Stimulated activated CD4-positive, alpha-beta T cell treated with anti-CD3 and anti-CD28 coated beads, Interleukin-1b, Interleukin-23, amount 100 ng/mL, for 1 hour (primary cell): ENCODE measurements at regions not wholly inside any gene's neighbourhood (a gene's known extent, or its start where the extent isn't known, plus 50 kb on each side); places are given as distances from the start of the nearest gene placed in this dataset.

Experiments
- DNase-seq, 2 donors: peaks; one replicate each; pipeline ENCODE4 v3.0.0-alpha.2; 2020; ENCODE audit warnings: low read depth in 2 of 2

DNA sequence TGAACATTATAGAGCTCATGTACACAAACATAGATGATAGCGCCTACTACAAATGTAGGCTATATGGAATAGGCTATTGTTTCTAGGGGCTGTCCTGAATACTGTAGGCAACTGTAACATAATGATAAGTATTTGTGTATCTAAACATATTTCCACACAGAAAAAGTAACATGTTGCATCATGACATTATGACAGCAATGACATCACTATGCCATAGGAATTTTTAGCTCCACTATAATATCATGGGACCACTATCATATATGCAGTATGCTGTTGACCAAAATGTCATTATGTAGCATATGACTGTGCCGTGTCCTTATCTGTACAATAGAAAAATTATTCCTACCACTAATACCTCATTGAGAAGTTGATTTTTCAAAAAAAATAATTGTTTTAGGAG lies 96.7 kb upstream of the SSTR1 start:
- no peak for DNase-seq

DNA sequence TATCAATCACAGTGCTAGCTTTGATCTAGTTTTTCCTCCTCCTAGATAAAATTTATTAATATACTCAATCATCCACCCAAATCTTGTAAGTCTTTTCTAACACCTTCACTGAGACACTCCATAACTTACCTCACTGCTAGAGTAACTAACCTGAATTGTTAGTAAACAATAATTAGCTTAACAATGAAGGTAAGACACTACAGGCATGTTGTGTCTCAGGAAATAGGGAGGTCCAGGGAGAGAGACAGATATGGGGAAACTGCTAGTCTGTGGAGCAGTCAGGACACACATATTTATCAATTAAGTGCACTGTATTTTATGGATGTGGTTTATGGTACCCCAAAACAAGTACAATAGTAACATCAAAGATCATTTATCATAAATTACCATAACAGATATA lies 94.2 kb upstream of the SSTR1 start:
- DNase-seq = no peak

DNA sequence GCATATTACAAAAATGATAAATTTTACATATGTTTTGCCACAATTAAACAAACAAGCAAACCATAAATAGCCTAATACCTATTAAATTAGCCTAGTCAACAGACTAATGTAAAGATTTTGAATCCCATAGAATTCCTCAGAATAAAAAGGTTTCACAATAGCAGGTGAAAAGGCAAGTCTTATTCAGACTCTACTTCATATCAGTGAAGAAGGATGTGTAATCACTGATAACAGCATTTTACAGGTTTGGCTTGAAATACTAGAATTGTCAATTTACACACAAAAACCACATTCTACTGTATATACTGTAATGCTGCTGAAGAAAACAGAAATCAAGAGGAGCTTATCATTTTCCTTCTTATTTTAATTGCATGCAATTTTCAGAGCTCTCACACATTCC lies 90.8 kb upstream of the SSTR1 start:
- no peak for DNase-seq

DNA sequence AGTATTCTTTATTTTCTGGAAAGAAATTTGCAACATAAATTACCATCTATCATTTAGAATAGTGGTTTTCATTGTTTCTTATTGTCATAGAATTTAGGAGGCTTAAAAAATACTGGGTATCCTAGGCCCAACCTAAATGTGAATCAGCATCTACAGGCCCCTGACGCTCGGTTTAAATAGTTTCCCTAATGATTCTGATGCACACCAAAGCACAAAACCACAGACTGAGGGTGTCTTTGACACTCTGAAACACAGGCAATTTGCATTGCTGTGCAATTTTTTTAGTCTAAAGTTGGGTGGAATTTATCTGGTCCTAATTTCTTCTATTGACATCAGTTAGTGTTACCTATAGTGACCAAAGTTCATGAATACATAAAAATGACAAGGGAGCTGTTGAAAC lies 87.6 kb upstream of the SSTR1 start:
- no peak for DNase-seq

DNA sequence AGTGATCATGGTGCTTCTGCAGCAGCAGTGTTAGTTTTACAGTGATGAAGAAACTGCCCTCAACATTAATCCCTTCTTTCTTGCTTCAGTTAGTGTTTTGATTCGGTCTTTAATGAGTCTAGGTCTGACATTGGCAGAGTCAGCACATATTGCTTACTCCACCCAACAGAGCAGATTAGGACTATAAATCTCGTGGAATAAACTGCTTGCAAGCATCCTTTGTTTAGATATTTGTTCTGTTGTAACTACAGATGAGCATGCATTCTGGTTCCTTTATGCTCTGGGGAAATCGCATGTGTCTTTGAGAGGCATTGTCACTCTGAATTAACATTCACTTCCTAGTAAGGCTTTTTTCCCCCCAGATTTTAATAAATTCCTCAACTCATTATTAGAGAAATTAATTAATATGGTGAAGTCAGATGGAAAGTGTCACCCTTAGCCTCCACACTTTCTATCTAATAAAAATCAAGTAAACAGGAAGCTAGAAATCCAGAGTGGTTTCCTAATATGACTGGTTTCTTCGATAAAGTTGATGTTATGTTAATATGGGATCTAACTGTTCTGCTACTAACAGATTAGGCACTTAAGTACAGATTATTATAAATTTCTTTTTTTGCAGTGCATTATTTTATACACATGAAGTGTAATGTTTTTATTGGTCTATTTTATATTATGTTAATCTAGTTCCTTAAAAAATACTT lies 86.2 kb upstream of the SSTR1 start:
- no peak for DNase-seq

DNA sequence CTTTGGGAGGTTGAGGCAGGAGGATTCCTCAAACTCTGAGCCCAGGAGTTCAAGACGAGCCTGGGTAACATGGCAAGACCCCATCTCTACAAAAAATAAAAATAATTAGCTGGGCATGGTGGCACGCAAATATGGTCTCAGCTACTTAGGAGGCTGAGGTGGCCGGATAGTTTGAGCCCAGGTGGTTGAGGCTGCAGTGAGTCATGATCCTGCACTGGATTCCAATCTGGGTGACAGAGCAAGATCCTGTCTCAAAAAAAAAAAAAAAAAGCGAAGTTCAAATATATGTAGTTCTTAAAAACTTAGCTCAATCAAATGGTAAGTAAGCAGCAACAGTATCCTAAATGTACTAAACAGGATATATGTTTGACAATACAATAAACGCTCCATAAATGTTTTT lies 85.5 kb upstream of the SSTR1 start:
- DNase-seq = no peak

DNA sequence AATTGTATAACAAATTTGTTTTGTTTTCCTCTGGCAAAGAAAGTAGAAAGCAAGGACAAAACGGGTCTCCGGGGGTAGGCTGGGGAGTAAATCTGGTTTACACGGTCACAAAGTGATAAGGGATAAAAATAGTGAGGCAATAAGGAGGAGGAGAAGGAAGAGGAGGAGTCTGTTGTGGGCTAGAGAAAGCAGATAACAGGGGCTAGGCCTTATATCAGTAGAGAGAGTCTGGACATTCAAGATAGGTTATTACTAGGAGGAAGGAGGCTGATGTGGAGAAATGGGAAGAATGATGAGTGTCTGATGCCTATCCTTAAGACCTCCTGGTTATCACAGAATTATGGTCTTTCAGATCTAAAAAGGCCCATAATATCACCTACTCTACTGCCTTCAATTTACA lies 83.2 kb upstream of the SSTR1 start:
- no peak for DNase-seq

DNA sequence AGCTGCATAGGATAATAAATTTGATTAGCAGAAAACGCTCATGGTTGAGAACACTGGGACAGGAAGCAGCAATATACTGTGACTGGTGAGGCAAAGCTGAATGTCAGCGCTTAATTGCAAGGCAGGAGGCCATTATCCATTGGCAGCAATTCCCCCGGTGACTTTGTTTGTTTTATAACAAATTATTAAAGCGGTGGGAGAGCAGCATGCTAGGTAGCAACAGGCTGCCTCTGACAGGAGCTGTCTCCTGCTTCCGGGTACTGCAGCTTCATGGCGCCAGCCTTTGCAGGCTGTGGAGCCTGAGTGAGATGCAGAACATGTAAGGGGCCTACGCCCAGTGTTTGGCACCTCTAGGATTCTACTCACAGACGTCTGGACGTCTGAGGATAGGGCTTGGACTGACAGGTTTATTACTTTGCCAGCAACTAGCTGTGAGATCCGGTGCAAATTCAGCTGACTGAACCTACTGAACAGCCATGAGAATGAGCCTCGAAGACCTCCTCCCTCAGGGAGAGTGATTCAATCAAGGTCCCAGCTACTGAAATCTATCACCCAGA lies 82.1 kb upstream of the SSTR1 start:
- DNase-seq = no peak

DNA sequence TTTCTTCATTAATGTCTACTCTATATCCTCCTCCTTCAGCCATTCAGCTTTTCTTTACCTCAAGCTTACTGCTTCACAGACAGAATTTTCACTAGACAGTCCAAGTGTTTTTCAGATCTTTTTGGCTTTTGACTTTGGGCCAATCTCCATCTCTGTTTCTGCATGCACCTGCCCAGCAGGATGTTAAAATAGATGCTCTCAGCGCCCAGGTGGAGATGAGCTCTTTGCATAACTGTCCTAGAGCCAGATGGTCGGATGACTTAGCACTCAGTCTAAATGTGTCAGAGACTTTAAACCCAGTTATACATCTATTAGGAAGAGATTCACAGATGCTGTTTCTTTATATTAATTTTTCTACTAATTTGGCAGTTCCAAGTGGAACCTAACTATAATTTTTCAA lies 80.3 kb upstream of the SSTR1 start:
- DNase-seq = no peak

DNA sequence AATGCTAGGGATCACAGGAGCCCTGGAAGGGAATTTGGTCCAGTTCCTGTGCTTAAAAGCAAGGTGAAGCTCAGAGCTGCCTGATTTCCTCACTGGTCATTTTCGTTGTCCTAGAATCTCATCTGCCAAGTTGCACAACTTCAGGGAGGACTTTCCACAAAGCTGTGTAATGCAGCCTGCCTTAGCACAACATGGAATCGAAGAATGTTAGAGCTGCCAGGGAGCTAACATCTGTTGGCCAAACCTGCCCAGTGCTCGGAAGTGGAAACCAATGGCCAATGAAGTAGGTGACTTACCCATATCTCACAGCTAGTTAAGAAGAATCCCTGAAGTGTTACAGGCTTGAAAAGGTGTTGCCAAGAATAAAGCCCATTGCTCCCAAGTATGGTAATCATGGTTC lies 79.9 kb upstream of the SSTR1 start:
- DNase-seq = no peak

DNA sequence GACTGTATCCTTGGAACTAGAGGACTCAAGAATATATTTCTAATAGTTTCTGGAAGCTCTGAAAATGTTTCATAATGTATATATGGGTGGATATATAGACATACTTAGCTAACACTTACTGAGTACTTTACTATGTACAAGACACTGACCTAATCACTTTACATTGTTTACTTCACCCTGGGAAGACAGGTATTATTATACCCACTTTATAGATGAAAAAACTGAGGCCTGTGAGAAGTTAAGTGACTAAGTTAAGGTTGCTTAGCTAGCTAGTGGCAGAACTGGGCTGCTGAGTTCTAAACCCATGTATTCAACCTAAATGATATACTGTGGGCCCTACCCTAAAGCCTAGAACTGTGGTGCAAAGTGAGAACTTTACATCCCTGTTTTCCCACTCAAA lies 79.1 kb upstream of the SSTR1 start:
- no peak for DNase-seq

DNA sequence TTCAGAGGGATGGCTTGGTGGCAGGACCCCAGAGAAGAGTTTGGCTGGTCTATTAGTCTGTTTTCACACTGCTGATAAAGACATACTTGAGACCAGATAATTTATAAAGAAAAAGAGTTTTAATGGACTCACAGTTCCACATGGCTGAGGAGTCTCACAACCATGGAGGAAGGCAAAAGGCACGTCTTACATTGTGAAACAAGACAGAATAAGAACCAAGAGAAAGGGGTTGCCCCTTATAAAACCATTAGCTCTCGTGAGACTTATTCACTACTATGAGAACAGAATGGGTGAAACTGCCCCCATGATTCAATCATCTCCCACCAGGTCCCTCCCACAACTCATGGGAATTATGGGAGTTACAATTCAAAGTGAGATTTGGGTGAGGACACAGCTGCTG lies 78.5 kb upstream of the SSTR1 start:
- DNase-seq = no peak

DNA sequence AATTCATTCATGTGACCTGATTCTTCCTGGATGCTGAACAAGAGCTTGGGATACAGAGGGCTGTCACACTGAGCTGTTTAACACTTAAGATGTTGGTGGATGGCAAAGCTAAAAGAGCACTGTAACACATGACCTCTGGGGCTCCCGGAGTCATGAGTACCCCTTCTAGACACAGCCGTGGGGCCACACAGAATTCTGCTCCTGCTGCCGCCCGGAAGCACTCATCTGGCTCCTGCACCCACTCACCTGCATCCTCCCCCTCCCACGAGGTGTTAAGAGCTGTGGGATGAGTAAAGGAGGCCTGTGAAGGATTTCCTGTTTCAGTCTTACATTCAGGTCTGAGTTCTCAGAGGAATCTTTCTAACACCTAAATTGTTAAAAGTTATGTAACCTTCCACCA lies 78.0 kb upstream of the SSTR1 start:
- no peak for DNase-seq

DNA sequence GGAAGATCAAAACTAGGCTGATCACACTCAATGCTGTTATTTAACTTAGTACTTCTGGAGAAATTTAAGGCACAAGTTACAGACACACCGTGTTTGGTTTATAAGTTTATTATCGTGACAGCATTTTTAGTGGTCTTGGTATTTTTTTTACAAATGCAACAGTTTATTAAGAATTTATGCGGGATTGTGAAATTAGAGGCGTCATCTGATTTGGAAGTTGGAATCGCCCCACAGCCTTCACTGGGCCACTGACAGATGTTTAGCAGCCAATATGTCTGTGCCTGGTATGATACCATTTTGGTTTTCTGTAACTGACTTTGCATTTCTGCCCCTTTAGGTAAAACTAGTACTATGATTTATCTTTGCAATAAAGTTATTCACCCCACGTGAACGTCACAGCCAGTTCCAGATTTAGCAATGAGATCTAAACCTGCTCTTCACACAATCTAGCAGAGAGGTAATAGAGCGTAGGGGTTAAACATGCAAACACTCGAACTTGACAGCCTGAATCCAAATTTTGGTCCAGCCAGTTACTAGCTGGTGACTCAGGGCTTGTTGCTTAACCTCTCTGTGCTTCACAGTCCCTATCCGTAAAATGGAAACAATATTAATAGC lies 73.2 kb upstream of the SSTR1 start:
- no peak for DNase-seq

DNA sequence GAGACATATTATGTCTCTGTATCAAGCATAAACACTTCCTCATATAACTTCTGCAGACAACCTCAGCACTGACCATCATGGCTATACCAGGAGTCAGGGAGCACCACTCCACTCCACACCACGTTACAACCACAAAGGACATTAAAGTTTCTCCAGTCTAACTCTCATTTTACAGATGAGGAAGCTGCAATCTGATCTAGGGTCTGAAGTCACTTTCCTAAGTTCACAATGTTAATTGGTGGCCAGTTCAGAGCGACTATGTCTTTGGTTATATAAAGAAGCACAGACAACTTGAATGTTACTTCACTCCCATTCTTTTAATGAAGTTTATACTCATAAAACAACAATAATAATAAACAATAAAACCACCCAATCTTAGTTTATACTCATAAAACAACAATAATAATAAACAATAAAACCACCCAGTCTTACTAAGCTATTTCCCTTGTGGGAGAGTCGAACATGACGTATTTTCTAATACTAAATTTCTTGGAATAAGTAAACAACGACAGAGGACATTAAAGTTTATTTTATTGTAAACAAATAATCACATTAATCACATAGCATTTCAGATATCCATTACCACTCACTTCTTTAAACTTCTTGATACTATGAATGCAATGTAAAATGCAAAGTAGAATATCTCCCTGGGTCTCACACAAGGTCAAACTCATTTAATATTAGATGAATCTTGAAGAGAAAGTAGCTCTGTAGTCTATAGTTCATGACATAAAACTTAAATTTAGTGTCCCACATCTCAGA lies 72.4 kb upstream of the SSTR1 start:
- DNase-seq = no peak

DNA sequence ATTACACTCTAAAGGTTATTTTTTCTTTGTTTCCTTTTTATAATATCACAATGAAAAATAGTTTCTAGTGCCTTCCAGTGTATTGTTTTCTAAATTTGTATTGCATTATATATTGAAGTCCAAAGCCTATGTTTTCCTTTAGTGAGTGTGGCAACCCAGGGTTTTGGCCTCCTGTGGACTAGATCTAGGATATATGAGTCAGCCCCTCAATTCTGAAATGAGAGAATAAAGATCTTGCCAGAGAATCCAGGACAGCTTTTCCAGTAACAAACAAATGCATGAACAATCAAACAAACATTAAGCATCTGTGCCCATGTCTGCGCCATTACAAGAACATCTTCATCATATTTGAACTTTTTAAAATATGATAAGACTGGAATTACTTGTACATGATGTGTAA lies 70.7 kb upstream of the SSTR1 start:
- DNase-seq = no peak

DNA sequence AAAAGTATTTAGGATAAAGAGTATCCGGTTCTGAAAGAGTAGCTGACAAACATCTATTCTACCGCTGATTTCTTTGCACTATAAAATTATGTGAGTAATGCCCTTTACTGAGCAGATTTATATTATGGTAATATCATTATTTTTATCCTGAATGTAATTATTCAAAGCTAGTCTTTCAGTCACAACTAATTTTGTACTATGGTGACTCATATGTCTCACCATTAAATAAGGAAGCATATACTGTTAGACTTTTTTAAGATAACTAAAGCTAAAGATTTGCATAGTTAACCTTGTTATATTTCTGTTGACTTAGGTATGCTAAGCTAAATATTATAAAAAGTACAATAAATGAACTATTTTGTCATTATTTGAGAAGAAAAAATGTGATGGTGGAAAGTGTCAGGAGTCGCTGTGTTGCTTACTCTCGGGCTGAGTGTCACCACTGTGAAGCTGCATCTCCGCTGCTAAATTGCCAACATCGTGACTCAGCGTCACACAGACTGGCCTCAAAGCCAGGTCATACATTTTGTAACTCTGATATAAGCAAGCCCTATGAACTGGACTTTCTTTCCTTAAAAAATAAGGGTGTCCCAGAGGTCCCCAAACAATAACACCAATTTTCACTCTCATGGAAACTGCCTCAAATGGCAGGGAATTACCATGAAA lies 69.1 kb upstream of the SSTR1 start:
- DNase-seq = no peak

DNA sequence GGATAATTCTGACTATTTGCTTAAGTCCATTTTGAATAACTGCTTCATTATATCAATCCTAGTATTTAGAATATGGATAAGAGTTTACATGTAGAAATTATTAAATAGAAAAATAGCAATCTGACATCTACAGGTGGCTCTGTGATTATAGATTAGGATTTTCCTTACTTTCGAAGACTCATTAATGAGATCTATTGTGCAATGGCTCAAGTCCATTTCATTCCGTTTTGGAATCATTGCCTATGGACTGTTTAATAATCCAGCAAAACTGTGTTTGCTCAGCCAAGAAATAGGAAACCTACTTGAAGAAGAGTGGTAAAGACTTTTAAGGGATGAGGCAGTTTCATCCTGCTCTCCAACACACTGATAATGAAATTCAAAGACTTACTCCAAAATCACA lies 67.8 kb upstream of the SSTR1 start:
- no peak for DNase-seq

DNA sequence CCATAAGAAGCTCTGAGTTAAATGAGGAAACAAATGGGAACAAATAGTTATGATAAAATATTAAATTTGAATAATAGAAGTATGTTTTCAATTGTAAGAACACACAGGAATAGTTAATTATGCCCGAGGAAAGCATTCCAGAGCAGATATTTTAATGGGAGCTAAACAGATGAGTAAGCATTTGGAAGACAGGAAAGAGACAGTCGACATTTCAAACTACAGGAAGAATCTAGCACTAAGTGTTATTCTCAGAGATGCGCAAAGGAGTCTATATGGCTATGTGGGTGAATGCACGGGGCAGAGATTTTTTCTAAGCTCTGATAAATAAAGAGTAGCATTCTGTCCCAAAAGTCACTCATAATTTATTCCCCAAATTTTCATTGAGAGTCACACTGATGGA lies 64.5 kb upstream of the SSTR1 start:
- no peak for DNase-seq

DNA sequence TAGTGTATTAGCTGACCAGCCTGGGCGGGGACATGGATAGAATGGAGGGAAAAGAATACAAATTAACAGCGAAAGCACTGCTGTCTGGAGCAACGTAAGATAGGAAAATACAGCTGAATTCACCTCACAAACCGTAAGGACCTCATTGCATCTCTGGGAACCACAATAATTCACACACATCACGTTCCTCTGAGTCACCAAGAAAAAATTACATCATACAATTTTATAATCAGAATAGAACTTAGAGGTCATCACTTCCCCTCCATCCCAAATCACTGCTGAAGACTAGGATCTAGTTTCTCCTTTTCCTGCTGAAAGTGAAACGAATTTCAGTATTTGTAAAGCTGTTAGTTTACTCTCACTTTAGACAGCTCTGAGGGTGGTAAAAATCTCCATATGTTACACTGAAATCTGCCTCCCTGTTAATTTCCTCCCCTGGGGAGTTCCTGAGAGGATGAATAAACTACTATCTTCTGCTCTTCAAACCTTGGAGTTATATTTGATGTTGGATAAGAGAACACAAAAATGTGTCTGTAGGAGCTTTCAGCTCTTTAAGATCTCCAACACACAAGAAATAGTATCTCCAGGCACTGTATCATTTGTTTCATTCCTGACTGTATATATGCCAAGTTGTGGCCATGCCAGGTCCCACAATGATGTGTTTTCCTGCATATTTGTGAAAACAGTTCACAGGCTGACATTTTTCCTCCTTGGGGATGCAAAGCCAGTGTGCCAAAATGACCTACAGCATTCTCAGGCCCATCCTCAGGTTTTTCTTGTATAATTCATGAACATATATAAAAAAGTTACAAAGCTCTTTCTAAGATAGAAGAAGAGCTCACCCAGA lies 63.8 kb upstream of the SSTR1 start:
- no peak for DNase-seq

DNA sequence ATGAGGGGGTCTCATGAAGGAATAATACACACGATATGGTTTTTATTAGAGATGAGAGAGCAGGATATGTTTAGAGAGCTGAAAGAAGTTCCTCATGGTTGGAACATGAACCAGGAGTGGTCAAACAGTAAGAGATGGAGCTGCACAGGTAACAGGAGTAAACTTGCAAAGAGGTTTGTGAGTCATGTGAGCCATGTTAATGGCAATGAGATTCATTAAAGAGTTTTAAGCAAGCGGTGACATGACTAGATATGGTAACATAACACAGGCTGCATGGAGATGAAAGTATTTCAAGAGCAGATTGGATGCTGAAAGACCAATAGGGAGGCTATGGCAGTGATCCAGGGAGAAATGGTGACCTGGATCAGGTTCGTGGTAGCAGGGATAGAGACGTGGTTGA lies 62.6 kb upstream of the SSTR1 start:
- DNase-seq = no peak

DNA sequence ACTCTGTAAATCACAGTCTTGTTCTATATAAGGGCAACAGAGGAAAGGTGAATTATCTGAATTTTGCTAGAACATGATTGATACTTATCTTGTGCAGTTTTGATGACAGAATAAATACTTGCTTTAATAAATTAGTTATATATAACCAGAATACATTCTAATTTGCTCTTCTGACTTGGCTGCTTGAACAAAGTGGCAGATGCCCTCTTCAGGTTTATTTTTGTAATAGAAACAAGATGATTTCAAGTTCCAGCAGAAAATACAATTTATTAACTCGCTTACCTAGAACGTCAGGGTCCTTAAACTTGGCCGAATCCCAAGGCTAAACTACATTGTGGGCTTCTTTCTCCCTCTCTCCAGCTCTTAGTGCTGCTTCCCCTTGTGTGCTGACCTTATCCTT lies 57.6 kb upstream of the SSTR1 start:
- DNase-seq = no peak
